Astrocyte (in vitro differentiated cells and primary cell): ENCODE measurements at regions not wholly inside any gene's neighbourhood (a gene's known extent, or its start where the extent isn't known, plus 50 kb on each side); places are given as distances from the start of the nearest gene placed in this dataset.

Source experiments
- EZH2 ChIP-seq: IDR thresholded peaks from 2 replicates; pipeline ENCODE4 v1.6.1; 2012; ENCODE audit warnings: mild to moderate bottlenecking, low read length, inconsistent platforms; ENCODE audit not compliant: insufficient read depth
- TF ChIP-seq, protein P1 (sequence below): IDR thresholded peaks from 2 replicates; pipeline ENCODE4 v1.5.1; 2011; ENCODE audit warnings: low read depth, mild to moderate bottlenecking, inconsistent platforms, low read length, moderate library complexity; ENCODE audit not compliant: insufficient read depth

DNA sequence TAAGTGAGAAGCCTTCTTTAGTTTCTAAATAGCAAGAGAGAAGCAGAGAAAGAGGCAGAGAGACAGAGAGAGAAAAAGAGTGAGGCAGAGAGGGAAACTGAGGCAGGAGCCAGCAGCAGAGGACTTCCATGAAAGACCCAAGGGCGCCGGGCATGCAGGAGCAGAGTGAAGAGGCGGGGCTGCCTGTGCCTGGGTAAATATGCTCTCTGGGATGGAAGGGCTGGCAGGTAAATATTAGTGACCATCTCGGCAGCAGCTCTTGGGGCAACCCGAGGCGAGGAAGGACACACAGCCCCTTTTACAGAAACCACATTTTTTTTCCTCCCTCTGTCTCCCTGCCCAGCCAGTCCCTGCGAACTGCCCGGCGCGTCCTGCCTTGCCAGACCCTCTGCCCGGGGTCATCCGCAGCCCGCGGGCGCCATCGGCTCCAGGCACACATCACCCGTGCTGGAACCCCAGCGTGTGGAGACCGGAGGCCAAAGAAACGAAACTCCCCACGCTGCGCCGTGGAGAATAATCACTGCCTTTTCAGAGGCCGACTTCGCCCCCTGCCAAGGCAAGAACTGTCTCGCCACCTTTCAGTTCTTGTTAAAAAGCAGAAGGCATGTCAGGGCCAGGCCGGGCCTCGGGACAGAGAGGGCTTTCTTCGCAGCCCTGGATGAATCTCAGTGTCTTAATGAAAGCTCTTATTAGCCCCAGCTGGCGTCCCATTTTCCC, 61.3 kb downstream of the BOD1 start:
- TF ChIP-seq, protein P1, sequence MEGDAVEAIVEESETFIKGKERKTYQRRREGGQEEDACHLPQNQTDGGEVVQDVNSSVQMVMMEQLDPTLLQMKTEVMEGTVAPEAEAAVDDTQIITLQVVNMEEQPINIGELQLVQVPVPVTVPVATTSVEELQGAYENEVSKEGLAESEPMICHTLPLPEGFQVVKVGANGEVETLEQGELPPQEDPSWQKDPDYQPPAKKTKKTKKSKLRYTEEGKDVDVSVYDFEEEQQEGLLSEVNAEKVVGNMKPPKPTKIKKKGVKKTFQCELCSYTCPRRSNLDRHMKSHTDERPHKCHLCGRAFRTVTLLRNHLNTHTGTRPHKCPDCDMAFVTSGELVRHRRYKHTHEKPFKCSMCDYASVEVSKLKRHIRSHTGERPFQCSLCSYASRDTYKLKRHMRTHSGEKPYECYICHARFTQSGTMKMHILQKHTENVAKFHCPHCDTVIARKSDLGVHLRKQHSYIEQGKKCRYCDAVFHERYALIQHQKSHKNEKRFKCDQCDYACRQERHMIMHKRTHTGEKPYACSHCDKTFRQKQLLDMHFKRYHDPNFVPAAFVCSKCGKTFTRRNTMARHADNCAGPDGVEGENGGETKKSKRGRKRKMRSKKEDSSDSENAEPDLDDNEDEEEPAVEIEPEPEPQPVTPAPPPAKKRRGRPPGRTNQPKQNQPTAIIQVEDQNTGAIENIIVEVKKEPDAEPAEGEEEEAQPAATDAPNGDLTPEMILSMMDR = no peak
- TF ChIP-seq EZH2 = no peak
